HCT116 (cell line): ENCODE measurements at regions not wholly inside any gene's neighbourhood (a gene's known extent, or its start where the extent isn't known, plus 50 kb on each side); places are given as distances from the start of the nearest gene placed in this dataset.

Source experiments
- EZH2 ChIP-seq: fragments of 200-600 bp; sonication (generic); IDR thresholded peaks from 2 replicates; pipeline ENCODE4 v1.6.1; 2017; ENCODE audit warnings: antibody characterized with exemption, mixed run types
- RAD21 ChIP-seq: IDR thresholded peaks from 2 replicates; pipeline ENCODE4 v1.6.1; 2012; ENCODE audit warnings: low read depth, mild to moderate bottlenecking
- TCF7L2 ChIP-seq: IDR thresholded peaks from 2 replicates; pipeline ENCODE4 v1.7.0; 2011; ENCODE audit warnings: borderline replicate concordance, inconsistent platforms; ENCODE audit not compliant: insufficient read depth, insufficient read length; ENCODE audit errors: extremely low read depth
- YY1 ChIP-seq: IDR thresholded peaks from 2 replicates; pipeline ENCODE4 v1.6.1; 2011; ENCODE audit warnings: low read length, low read depth, moderate library complexity, mild to moderate bottlenecking; ENCODE audit not compliant: insufficient replicate concordance; ENCODE audit errors: extremely low read depth
- TF ChIP-seq, protein P1 (sequence below), 3 experiments: fragments of 200-600 bp in 1 of 3; sonication (generic) in 1 of 3; IDR thresholded peaks in 2 of 3; conservative IDR thresholded peaks in 1 of 3; 2 replicates each; pipeline ENCODE4 v1.5.1; 2012 to 2017; ENCODE audit warnings: low read depth in 2 of 3, low read length in 2 of 3, antibody characterized with exemption in 1 of 3, borderline replicate concordance in 1 of 3, control low read depth in 1 of 3, mild to moderate bottlenecking in 1 of 3, mixed read lengths in 1 of 3, mixed run types in 1 of 3, moderate library complexity in 1 of 3; ENCODE audit not compliant: insufficient read depth in 1 of 3

DNA sequence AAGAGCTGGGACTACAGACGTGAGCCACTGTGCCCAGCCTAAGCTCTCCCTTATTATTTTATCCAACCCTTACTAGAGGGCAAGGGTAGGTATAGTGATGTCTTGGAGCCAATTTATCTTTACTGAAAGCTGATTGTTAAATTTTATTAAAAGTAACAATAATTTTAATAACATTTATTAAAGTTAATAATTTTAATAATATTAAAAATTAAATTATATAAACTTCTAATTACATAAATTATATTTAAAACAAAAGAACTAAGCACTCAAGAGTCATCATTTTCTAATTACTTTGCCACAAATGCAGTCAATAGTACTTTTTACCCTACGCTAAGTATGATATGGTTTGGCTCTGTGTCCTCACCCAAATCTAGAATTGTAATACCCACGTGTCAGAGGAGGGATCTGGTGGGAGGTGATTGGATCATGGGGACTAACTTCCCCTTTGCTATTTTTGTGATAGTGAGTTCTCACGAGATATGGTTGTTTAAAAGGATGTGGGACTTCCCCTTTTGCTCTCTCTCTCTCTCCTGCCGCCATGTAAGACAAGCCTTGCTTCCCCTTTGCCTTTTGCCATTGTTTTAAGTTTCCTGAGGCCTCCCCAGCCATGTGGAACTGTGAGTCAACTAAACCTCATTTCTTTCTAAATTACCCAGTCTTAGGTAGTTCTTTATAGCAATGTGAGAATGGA lies 58.4 kb upstream of the ETV1 start:
- TF ChIP-seq, protein P1, sequence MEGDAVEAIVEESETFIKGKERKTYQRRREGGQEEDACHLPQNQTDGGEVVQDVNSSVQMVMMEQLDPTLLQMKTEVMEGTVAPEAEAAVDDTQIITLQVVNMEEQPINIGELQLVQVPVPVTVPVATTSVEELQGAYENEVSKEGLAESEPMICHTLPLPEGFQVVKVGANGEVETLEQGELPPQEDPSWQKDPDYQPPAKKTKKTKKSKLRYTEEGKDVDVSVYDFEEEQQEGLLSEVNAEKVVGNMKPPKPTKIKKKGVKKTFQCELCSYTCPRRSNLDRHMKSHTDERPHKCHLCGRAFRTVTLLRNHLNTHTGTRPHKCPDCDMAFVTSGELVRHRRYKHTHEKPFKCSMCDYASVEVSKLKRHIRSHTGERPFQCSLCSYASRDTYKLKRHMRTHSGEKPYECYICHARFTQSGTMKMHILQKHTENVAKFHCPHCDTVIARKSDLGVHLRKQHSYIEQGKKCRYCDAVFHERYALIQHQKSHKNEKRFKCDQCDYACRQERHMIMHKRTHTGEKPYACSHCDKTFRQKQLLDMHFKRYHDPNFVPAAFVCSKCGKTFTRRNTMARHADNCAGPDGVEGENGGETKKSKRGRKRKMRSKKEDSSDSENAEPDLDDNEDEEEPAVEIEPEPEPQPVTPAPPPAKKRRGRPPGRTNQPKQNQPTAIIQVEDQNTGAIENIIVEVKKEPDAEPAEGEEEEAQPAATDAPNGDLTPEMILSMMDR (IDR thresholded peaks at IDR 0.05 in 2 of 3, conservative IDR thresholded peaks at IDR 0.05 in 1 of 3; ENCODE audit: borderline replicate concordance in 1 of 3, insufficient read depth in 1 of 3, low read depth in 2 of 3, low read length in 2 of 3) = no peak
- TF ChIP-seq YY1 (no peak), EZH2 (no peak), TCF7L2 (no peak), RAD21 (no peak)
